Kidney (tissue), 13 donors: ENCODE measurements at regions not wholly inside any gene's neighbourhood (a gene's known extent, or its start where the extent isn't known, plus 50 kb on each side); places are given as distances from the start of the nearest gene placed in this dataset.

Source experiments
- DNase-seq, 5 donors: peaks; one replicate each; pipeline ENCODE4 v3.0.0-alpha.2; 2013 to 2020
- FAIRE-seq: peaks from 2 replicates; lab custom pipeline; 2012; peaks lifted over from hg19 to GRCh38; lab: Jason Lieb, UNC
- H3K27ac ChIP-seq, 2 donors: one replicate each; pipeline ENCODE4 v1.7.0; 2013; ENCODE audit warnings: low read depth in 2 of 2, low read length in 2 of 2, inconsistent platforms in 1 of 2
- H3K27me3 ChIP-seq: one replicate; pipeline ENCODE4 v1.7.1; 2013; ENCODE audit warnings: low read length, inconsistent platforms; ENCODE audit not compliant: control insufficient read depth, insufficient read depth
- H3K36me3 ChIP-seq, 3 donors: one replicate each; pipeline versions ENCODE4 v1.7.0 to v1.7.1; 2013; ENCODE audit warnings: low read length in 3 of 3, control low read depth in 1 of 3, inconsistent platforms in 1 of 3; ENCODE audit not compliant: insufficient read depth in 3 of 3, control insufficient read depth in 2 of 3
- H3K4me1 ChIP-seq, 3 donors: one replicate each; pipeline versions ENCODE4 v1.7.0 to v1.7.1; 2013; ENCODE audit warnings: low read length in 3 of 3, inconsistent platforms in 1 of 3, low read depth in 1 of 3; ENCODE audit not compliant: control insufficient read depth in 2 of 3, insufficient read depth in 2 of 3
- H3K4me3 ChIP-seq, 3 donors: one replicate each; pipeline versions ENCODE4 v1.7.0 to v1.8.1; 2013; ENCODE audit warnings: low read length in 3 of 3, control low read depth in 1 of 3, inconsistent platforms in 1 of 3
- H3K9ac ChIP-seq, 3 donors: one replicate each; pipeline versions ENCODE4 v1.7.0 to v1.7.1; 2013; ENCODE audit warnings: low read length in 3 of 3, control low read depth in 1 of 3, inconsistent platforms in 1 of 3
- H3K9me3 ChIP-seq, 3 donors: one replicate each; pipeline versions ENCODE4 v1.7.0 to v1.7.1; 2013; ENCODE audit warnings: low read length in 3 of 3, control low read depth in 1 of 3, inconsistent platforms in 1 of 3; ENCODE audit not compliant: control insufficient read depth in 2 of 3, insufficient read depth in 1 of 3
- CTCF ChIP-seq: IDR thresholded peaks from 3 replicates; pipeline ENCODE4 v1.5.1; 2012; ENCODE audit warnings: mild to moderate bottlenecking, moderate library complexity, borderline replicate concordance; ENCODE audit not compliant: insufficient read depth; ENCODE audit errors: extremely low read depth
- intact Hi-C: fragments of 100-400 bp; cut with DNase I; formaldehyde crosslinking; loops from one replicate; pipeline ENCODE4 v1.11.1; 2022
- donor health status: control.
- donor health status: control.
- donor health status: control.
- donor health status: control.
- donor health status: control.
- donor health status: DM: yes; HTN: yes; CAD: no.
- donor health status: Normal renal cell carcinoma (clear cell type).

GRCh38 chr18:57856557-57857280 lies 53.6 kb upstream of the ATP8B1 start:
- FAIRE-seq: no peak
- H3K27me3 ChIP-seq: no peaks in the 10 kb centered on the region

GRCh38 chr18:57856128-57856527 lies 53.0 kb upstream of the ATP8B1 start:
- Histone ChIP-seq H3K36me3 (no peaks in the 10 kb centered on the region), H3K9ac (no peak overlapping the region), H3K4me3 (no peak overlapping the region), H3K4me1 (no peaks in the 10 kb centered on the region), H3K9me3 (no peaks in the 10 kb centered on the region), H3K27ac (no peak overlapping the region), H3K27me3 (no peaks in the 10 kb centered on the region)
- no peak for DNase-seq
- no peak for FAIRE-seq
- intact Hi-C loops: no loop called here
- TF ChIP-seq CTCF: no peak

More at GRCh38 chr18:57856557-57857280, 53.6 kb upstream of the ATP8B1 start:
- DNase-seq: peak in 1 of 5 donors; percentile 26
- intact Hi-C loops: no loop called here
- H3K36me3 ChIP-seq: no peaks in the 10 kb centered on the region
- H3K4me3 ChIP-seq: no peak overlapping the region
- no peak for TF ChIP-seq CTCF
- no peak overlapping the region for H3K9ac ChIP-seq
- H3K27ac ChIP-seq: no peak overlapping the region
- no peaks in the 10 kb centered on the region for H3K9me3 ChIP-seq
- no peaks in the 10 kb centered on the region for H3K4me1 ChIP-seq

GRCh38 chr18:57855551-57855950 lies 52.4 kb upstream of the ATP8B1 start:
- FAIRE-seq: no peak
- Histone ChIP-seq H3K4me3 (no peak overlapping the region), H3K27me3 (no peaks in the 10 kb centered on the region), H3K9ac (no peak overlapping the region), H3K9me3 (no peaks in the 10 kb centered on the region), H3K36me3 (no peaks in the 10 kb centered on the region), H3K27ac (no peak overlapping the region), H3K4me1 (no peaks in the 10 kb centered on the region)
- DNase-seq: no peak
- no peak for TF ChIP-seq CTCF
- intact Hi-C loops: no loop called here
